ENCODE measurements at regions not wholly inside any gene's neighbourhood (a gene's known extent, or its start where the extent isn't known, plus 50 kb on each side); places are given as distances from the start of the nearest gene placed in this dataset.

DNA sequence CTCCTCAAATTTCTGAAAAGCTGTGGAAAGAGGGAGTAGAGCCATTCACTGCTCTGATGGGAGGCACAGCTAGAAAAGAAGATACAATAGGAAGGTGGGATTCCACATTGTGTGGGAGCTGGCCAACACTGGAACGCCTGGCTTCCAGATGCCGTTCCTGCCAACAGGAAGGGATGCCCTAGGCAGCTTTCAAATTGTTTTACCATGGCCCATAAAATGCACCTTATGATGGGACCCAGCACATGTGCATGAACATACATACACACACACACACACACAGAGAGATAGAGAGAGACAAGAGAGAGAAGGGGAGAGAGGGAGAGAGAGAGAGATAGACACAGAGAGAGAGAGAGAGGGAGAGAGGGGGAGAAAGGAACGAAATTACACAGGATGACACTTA, 86.1 kb upstream of the BZW1 start:
- no peak for DNase-seq
- Histone ChIP-seq H3K36me3 (no peaks in the 10 kb centered on the region), H3K27me3 (ENCODE audit: insufficient read depth, low read depth, severe bottlenecking) (no peaks in the 10 kb centered on the region), H3K27ac (no peak overlapping the region), H3K9me3 (ENCODE audit: severe bottlenecking) (no peaks in the 10 kb centered on the region), H3K4me3 (ENCODE audit: low read depth, low read length) (no peak overlapping the region)
- TF ChIP-seq, protein P1, sequence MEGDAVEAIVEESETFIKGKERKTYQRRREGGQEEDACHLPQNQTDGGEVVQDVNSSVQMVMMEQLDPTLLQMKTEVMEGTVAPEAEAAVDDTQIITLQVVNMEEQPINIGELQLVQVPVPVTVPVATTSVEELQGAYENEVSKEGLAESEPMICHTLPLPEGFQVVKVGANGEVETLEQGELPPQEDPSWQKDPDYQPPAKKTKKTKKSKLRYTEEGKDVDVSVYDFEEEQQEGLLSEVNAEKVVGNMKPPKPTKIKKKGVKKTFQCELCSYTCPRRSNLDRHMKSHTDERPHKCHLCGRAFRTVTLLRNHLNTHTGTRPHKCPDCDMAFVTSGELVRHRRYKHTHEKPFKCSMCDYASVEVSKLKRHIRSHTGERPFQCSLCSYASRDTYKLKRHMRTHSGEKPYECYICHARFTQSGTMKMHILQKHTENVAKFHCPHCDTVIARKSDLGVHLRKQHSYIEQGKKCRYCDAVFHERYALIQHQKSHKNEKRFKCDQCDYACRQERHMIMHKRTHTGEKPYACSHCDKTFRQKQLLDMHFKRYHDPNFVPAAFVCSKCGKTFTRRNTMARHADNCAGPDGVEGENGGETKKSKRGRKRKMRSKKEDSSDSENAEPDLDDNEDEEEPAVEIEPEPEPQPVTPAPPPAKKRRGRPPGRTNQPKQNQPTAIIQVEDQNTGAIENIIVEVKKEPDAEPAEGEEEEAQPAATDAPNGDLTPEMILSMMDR (IDR thresholded peaks at IDR 0.05; ENCODE audit: low read depth, low read length) = no peak

DNA sequence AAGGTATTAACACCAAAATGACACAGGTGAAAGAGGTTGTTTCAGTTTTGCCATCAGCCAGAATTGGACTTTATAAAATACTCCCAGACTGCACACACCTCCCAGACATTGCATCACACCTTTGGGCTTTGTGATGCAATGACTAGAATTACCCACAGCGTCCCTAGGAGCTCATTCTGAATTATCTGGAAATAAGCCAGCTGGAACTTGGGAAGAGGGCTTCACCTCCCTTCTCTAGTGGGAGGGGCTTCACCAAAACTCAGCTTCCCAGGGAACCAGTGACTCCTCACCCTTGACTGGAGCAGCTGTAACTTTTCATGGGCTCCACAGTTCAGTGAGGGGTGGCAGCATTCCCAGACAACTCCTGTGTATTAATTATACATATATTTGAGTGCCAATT, 83.1 kb upstream of the BZW1 start:
- TF ChIP-seq, protein P1 (IDR thresholded peaks at IDR 0.05; ENCODE audit: low read depth, low read length) = no peak
- H3K9me3 ChIP-seq (ENCODE audit: severe bottlenecking) = no peaks in the 10 kb centered on the region
- DNase-seq = no peak
- H3K36me3 ChIP-seq = no peaks in the 10 kb centered on the region
- no peak overlapping the region for H3K4me3 ChIP-seq (ENCODE audit: low read depth, low read length)
- H3K27me3 ChIP-seq (ENCODE audit: insufficient read depth, low read depth, severe bottlenecking) = no peaks in the 10 kb centered on the region
- H3K27ac ChIP-seq = no peak overlapping the region

DNA sequence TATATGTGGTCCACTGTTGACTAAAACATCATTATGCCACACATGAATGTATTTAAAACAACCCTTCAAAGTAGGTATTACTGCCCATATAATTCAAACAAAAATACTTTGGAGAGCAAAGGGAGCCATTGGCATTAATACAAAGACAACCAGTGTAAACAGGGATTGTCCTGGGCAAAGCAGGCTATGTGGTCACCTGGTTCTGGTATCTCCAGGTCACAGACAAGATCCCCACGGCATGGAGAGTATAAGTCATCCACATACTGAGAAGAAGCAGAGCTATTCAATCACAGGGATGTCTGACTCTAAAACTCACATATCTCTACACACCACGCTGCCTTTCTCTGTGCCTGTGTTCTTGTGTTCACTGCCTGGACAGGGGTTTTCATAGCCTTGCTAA, 81.4 kb upstream of the BZW1 start:
- H3K36me3 ChIP-seq = no peaks in the 10 kb centered on the region
- no peak overlapping the region for H3K27ac ChIP-seq
- no peak overlapping the region for H3K4me3 ChIP-seq (ENCODE audit: low read depth, low read length)
- TF ChIP-seq, protein P1 (IDR thresholded peaks at IDR 0.05; ENCODE audit: low read depth, low read length) = no peak
- H3K27me3 ChIP-seq (ENCODE audit: insufficient read depth, low read depth, severe bottlenecking) = no peaks in the 10 kb centered on the region
- no peaks in the 10 kb centered on the region for H3K9me3 ChIP-seq (ENCODE audit: severe bottlenecking)
- DNase-seq = no peak

DNA sequence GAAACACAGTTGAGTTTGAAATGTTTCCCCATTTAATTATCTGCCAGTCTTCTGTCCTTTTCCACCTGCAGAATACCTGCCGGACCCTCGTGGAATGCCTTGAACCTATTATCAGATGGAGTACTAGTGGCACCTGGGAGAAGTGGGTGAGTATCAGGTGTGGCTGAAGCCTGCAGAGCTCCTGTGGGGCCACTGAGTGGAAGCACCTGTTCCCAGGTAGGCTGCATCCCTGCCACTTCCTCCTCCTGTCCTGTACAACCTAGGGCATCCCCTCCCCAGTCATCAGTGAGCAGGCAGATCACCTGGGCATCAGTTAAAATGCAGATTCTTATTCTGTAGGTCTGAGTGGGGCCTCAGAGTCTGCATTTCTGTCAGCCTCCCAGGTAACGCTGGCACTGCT, 80.8 kb upstream of the BZW1 start:
- no peaks in the 10 kb centered on the region for H3K36me3 ChIP-seq
- no peak for DNase-seq
- H3K27ac ChIP-seq = no peak overlapping the region
- H3K9me3 ChIP-seq (ENCODE audit: severe bottlenecking) = no peaks in the 10 kb centered on the region
- no peaks in the 10 kb centered on the region for H3K27me3 ChIP-seq (ENCODE audit: insufficient read depth, low read depth, severe bottlenecking)
- no peak overlapping the region for H3K4me3 ChIP-seq (ENCODE audit: low read depth, low read length)
- TF ChIP-seq, protein P1 (IDR thresholded peaks at IDR 0.05; ENCODE audit: low read depth, low read length) = no peak

DNA sequence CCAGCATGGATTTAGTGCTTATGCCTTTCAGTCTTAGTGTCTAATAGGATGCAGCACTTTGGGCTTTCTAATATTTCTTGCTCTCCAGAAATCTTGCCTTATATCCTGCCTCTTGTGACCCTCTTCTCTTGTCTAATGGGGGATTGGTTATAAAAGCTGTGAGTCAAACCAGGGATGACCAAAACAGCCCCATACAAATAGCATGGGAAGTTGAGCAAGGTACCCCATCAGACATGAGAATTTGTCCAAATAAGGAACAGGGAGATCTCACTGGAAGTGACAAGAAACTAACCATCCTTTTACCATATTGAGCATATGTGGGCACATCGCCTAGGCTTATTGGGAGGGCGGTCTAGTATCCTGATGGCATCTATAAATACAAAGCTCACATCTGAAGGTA, 78.8 kb upstream of the BZW1 start:
- H3K4me3 ChIP-seq (ENCODE audit: low read depth, low read length) = no peak overlapping the region

DNA sequence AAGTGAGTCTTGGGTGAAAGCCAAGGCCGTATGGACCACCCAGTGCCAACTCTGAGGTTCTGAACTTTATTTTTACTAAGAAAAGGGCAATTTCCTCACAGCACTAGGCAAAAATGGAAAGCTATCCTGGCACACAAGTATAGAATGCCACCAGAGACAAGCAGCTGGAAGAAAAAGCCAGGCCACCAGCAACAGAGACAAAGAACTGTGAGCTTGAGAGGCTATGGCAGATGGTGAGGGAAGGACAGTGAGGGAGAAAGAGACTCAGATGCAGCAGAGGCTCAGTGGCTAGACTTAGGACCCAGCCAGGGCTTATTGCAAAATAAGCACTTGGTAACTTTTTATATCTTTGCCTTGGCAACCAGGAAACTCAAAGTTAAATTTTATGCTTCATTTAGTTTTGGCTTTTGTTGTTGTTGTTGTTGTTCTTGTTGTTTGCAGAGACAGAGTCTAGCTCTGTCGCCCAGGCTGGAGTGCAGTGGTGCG, 78.0 kb upstream of the BZW1 start:
- H3K36me3 ChIP-seq = no peaks in the 10 kb centered on the region
- TF ChIP-seq, protein P1 (IDR thresholded peaks at IDR 0.05; ENCODE audit: low read depth, low read length) = no peak
- H3K4me3 ChIP-seq (ENCODE audit: low read depth, low read length) = no peak overlapping the region
- no peak for DNase-seq
- no peak overlapping the region for H3K27ac ChIP-seq
- H3K27me3 ChIP-seq (ENCODE audit: insufficient read depth, low read depth, severe bottlenecking) = no peaks in the 10 kb centered on the region
- no peaks in the 10 kb centered on the region for H3K9me3 ChIP-seq (ENCODE audit: severe bottlenecking)

More for the DNA sequence above, 78.8 kb upstream of the BZW1 start:
- TF ChIP-seq, protein P1 (IDR thresholded peaks at IDR 0.05; ENCODE audit: low read depth, low read length) = no peak
- Histone ChIP-seq H3K36me3 (no peaks in the 10 kb centered on the region), H3K27ac (no peak overlapping the region), H3K9me3 (ENCODE audit: severe bottlenecking) (no peaks in the 10 kb centered on the region), H3K27me3 (ENCODE audit: insufficient read depth, low read depth, severe bottlenecking) (no peaks in the 10 kb centered on the region)
- DNase-seq = no peak

Data from WERI-Rb-1 (cell line).